COLO668 (cell line): ENCODE measurements at regions not wholly inside any gene's neighbourhood (a gene's known extent, or its start where the extent isn't known, plus 50 kb on each side); places are given as distances from the start of the nearest gene placed in this dataset.
"Not testable (repeated sequence)": the region's sequence is repeated elsewhere in the genome, so short reads cannot be mapped to it uniquely, and the experiment has no call there.

ENCODE experiments used
- DNase-seq: peaks from one replicate; lab custom pipeline; 2025; ENCODE audit not compliant: unreplicated experiment; lab: John Stamatoyannopoulos, UW

- DNase-seq: no peak
Observed at GRCh38 chr13:30816736-30817135, 81.4 kb downstream of the ALOX5AP start.

GRCh38 chr13:30818323-30818960 lies 83.1 kb downstream of the ALOX5AP start:
- no peak for DNase-seq

GRCh38 chr13:30819136-30819888 lies 84.0 kb downstream of the ALOX5AP start:
- peak; percentile 25 for DNase-seq

- no peak for DNase-seq
Observed at GRCh38 chr13:30821421-30821820, 84.7 kb upstream of the MEDAG start.

- DNase-seq: no peak
Observed at GRCh38 chr13:30824651-30825050, 81.4 kb upstream of the MEDAG start.

GRCh38 chr13:30826911-30827577 lies 79.0 kb upstream of the MEDAG start:
- no peak for DNase-seq

- DNase-seq: no peak
Observed at GRCh38 chr13:30827578-30827925, 78.5 kb upstream of the MEDAG start.

GRCh38 chr13:30829145-30829832 lies 76.8 kb upstream of the MEDAG start:
- no peak for DNase-seq

GRCh38 chr13:30829833-30830637 lies 76.0 kb upstream of the MEDAG start:
- no peak for DNase-seq

- DNase-seq: no peak
Observed at GRCh38 chr13:30830638-30830965, 75.5 kb upstream of the MEDAG start.

- no peak for DNase-seq
Observed at GRCh38 chr13:30831515-30831914, 74.6 kb upstream of the MEDAG start.

- no peak for DNase-seq
Observed at GRCh38 chr13:30832377-30832776, 73.7 kb upstream of the MEDAG start.

- peak; percentile 100 for DNase-seq
Observed at GRCh38 chr13:30832845-30833332, 73.2 kb upstream of the MEDAG start.

GRCh38 chr13:30835442-30835841 lies 70.6 kb upstream of the MEDAG start:
- no peak for DNase-seq

- DNase-seq: no peak
Observed at GRCh38 chr13:30837227-30838159, 68.6 kb upstream of the MEDAG start.

GRCh38 chr13:30839636-30840035 lies 66.4 kb upstream of the MEDAG start:
- DNase-seq: not testable (repeated sequence)

- no peak for DNase-seq
Observed at GRCh38 chr13:30840515-30840914, 65.6 kb upstream of the MEDAG start.

- no peak for DNase-seq
Observed at GRCh38 chr13:30841154-30841553, 64.9 kb upstream of the MEDAG start.

- DNase-seq: no peak
Observed at GRCh38 chr13:30843548-30843947, 62.5 kb upstream of the MEDAG start.
